ENCODE measurements at regions not wholly inside any gene's neighbourhood (a gene's known extent, or its start where the extent isn't known, plus 50 kb on each side); places are given as distances from the start of the nearest gene placed in this dataset.

- DNase-seq (ENCODE audit: low read depth): no peak
Measured at GRCh38 chr2:16278421-16279200, 338.3 kb downstream of the MYCN start.

GRCh38 chr2:16277117-16277516, 336.8 kb downstream of the MYCN start:
- no peak for DNase-seq (ENCODE audit: low read depth)

GRCh38 chr2:16275661-16276060, 335.3 kb downstream of the MYCN start:
- DNase-seq (ENCODE audit: low read depth): no peak

GRCh38 chr2:16275131-16275530, 334.8 kb downstream of the MYCN start:
- no peak for DNase-seq (ENCODE audit: low read depth)

- no peak for DNase-seq (ENCODE audit: low read depth)
Measured at GRCh38 chr2:16273111-16273510, 332.8 kb downstream of the MYCN start.

GRCh38 chr2:16272038-16272788, 331.9 kb downstream of the MYCN start:
- DNase-seq (ENCODE audit: low read depth): no peak

GRCh38 chr2:16271231-16271896, 331.0 kb downstream of the MYCN start:
- DNase-seq (ENCODE audit: low read depth): no peak

- no peak for DNase-seq (ENCODE audit: low read depth)
Measured at GRCh38 chr2:16270441-16270840, 330.1 kb downstream of the MYCN start.

GRCh38 chr2:16268301-16269000, 328.1 kb downstream of the MYCN start:
- no peak for DNase-seq (ENCODE audit: low read depth)

- no peak for DNase-seq (ENCODE audit: low read depth)
Measured at GRCh38 chr2:16266571-16266970, 326.2 kb downstream of the MYCN start.

- no peak for DNase-seq (ENCODE audit: low read depth)
Measured at GRCh38 chr2:16264931-16265540, 324.7 kb downstream of the MYCN start.

- DNase-seq (ENCODE audit: low read depth): no peak
Measured at GRCh38 chr2:16264491-16264890, 324.1 kb downstream of the MYCN start.

GRCh38 chr2:16263241-16263890, 323.0 kb downstream of the MYCN start:
- no peak for DNase-seq (ENCODE audit: low read depth)

GRCh38 chr2:16262526-16263178, 322.3 kb downstream of the MYCN start:
- DNase-seq (ENCODE audit: low read depth): no peak

- no peak for DNase-seq (ENCODE audit: low read depth)
Measured at GRCh38 chr2:16261791-16262190, 321.4 kb downstream of the MYCN start.

GRCh38 chr2:16261071-16261470, 320.7 kb downstream of the MYCN start:
- DNase-seq (ENCODE audit: low read depth): no peak

- DNase-seq (ENCODE audit: low read depth): no peak
Measured at GRCh38 chr2:16260041-16260830, 319.9 kb downstream of the MYCN start.

GRCh38 chr2:16259010-16259409, 318.7 kb downstream of the MYCN start:
- DNase-seq (ENCODE audit: low read depth): no peak

- DNase-seq (ENCODE audit: low read depth): no peak
Measured at GRCh38 chr2:16258350-16258749, 318.0 kb downstream of the MYCN start.

Measured in fibroblast of gingiva (primary cell).